ENCODE measurements at regions not wholly inside any gene's neighbourhood (a gene's known extent, or its start where the extent isn't known, plus 50 kb on each side); places are given as distances from the start of the nearest gene placed in this dataset.
"Not testable (repeated sequence)": the region's sequence is repeated elsewhere in the genome, so short reads cannot be mapped to it uniquely, and the experiment has no call there.

DNA sequence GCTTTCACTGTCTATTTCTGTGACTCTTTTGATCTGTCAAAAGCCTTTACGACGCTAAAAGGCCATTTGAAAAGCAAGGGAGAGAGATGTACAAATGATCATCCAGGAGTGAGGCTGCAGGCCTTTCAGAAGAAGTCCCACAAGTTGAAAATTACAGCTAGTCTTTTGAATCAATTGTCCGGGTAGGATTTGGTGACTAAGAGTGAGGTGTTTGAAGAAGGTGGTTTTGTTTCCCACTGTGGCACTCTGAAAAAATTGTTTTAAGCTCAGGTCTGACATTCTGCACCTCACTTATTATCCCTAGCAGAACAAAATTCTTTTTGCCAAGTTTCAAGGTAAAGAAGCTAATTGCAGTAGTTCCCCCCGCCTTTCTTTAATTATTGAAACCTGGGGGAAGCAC lies 50.8 kb upstream of the TMEM108 start:
- Histone ChIP-seq H3K36me3 (no peaks in the 10 kb centered on the region), H3K27me3 (no peaks in the 10 kb centered on the region), H3K27ac (no peak overlapping the region), H3K4me3 (no peak overlapping the region), H3K9me3 (no peaks in the 10 kb centered on the region), H3K4me1 (no peaks in the 10 kb centered on the region)
- no peak for TF ChIP-seq CTCF (IDR thresholded peaks at IDR 0.05)
- intact Hi-C loops (cut with DNase I), result no loop called here
- no peak for DNase-seq (ENCODE audit: low spot score in 2 of 2)

DNA sequence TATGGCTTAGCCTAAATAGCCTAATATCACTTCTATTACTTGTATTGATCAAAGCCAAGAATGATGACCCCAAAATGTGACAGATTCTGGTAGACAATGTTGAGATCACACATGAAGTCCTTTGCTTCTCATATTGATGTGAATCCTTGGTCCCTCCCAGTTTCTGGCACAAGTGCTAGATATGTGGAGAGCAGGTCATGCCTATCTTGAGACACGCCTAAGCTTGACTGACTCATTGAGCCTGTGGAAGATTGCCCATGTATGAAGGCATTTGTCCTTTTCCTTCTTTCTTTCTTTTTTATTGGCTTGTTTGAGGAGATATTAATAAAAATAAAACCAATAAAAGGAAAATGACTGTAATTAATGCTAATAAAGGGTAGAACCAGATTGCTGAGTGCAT lies 54.0 kb upstream of the TMEM108 start:
- Histone ChIP-seq H3K4me1 (no peaks in the 10 kb centered on the region), H3K27ac (no peak overlapping the region), H3K27me3 (no peaks in the 10 kb centered on the region), H3K36me3 (no peaks in the 10 kb centered on the region), H3K4me3 (no peak overlapping the region), H3K9me3 (no peaks in the 10 kb centered on the region)
- DNase-seq (ENCODE audit: low spot score in 2 of 2), result no peak
- intact Hi-C loops (cut with DNase I), result no loop called here
- TF ChIP-seq CTCF (IDR thresholded peaks at IDR 0.05), result no peak

DNA sequence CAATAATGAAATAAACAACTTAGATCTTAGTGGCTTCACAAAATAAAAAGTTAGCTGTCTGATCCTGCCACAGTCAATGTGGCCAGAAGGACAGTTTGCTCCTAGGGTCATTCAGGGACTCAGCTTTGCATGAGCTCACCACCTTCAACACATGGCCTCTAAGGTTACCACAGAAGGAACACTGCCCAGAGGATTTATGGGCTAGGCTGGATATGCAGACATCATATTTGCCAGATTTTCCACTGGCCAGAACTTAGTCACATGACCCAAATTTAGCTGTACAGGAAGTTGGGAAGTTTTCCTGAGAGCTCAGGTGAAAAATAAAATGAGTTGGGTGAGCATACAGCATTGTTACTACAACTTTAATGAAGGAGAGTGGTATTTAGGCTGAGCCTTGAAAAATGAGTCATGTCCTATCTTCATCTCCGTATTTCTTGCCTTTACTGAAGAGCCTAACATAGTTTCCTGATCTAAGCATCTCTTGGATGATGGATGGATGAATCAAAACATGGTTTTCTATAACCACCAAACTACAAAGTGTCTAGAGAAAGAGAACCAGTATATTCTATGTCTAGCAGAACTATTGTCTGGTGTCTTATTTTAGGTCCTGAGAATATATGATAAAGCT lies 54.9 kb upstream of the TMEM108 start:
- Histone ChIP-seq H3K4me3 (no peak overlapping the region), H3K36me3 (no peaks in the 10 kb centered on the region), H3K4me1 (no peaks in the 10 kb centered on the region), H3K9me3 (no peaks in the 10 kb centered on the region), H3K27ac (no peak overlapping the region), H3K27me3 (no peaks in the 10 kb centered on the region)
- no peak for TF ChIP-seq CTCF (IDR thresholded peaks at IDR 0.05)
- intact Hi-C loops (cut with DNase I), result no loop called here
- no peak for DNase-seq (ENCODE audit: low spot score in 2 of 2)

DNA sequence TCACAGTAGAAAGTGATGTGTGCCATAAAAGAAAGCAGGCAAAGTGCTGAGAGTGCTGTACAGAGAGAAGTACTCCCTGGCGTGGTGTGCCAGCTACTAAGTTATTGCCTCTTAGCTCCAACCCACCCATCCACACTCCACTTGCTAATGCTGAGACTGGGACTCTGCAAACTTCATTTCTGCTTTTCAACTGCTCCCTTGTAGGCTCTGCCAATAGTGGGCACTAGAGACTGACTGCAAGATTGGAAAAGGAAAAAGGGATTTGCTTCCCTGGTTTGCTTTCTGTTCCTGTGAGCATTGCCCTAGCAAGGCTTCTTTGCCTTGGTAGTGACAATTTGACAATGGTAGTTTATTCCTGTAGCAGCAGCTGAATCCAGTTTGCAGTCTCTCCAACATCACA lies 56.5 kb upstream of the TMEM108 start:
- no peak for TF ChIP-seq CTCF (IDR thresholded peaks at IDR 0.05)
- Histone ChIP-seq H3K27me3 (no peaks in the 10 kb centered on the region), H3K9me3 (no peaks in the 10 kb centered on the region), H3K4me1 (no peaks in the 10 kb centered on the region), H3K36me3 (no peaks in the 10 kb centered on the region), H3K27ac (no peak overlapping the region), H3K4me3 (no peak overlapping the region)
- no peak for DNase-seq (ENCODE audit: low spot score in 2 of 2)
- intact Hi-C loops (cut with DNase I), result no loop called here

- Histone ChIP-seq H3K27ac (no peak overlapping the region), H3K4me3 (no peak overlapping the region), H3K9me3 (no peaks in the 10 kb centered on the region), H3K36me3 (no peaks in the 10 kb centered on the region), H3K27me3 (no peaks in the 10 kb centered on the region), H3K4me1 (no peaks in the 10 kb centered on the region)
- DNase-seq (ENCODE audit: low spot score in 2 of 2), result no peak
- no peak for TF ChIP-seq CTCF (IDR thresholded peaks at IDR 0.05)
- intact Hi-C loops (cut with DNase I), result no loop called here
These were observed 58.1 kb upstream of the TMEM108 start for GRCh38 chr3:132980102-132980501.

- intact Hi-C loops (cut with DNase I), result no loop called here
- H3K36me3 ChIP-seq, result no peaks in the 10 kb centered on the region
- H3K27me3 ChIP-seq, result no peaks in the 10 kb centered on the region
- no peak overlapping the region for H3K27ac ChIP-seq
- no peaks in the 10 kb centered on the region for H3K9me3 ChIP-seq
- no peak overlapping the region for H3K4me3 ChIP-seq
- H3K4me1 ChIP-seq, result no peaks in the 10 kb centered on the region
- no peak for DNase-seq (ENCODE audit: low spot score in 2 of 2)
- TF ChIP-seq CTCF (IDR thresholded peaks at IDR 0.05), result no peak
These were observed 58.6 kb upstream of the TMEM108 start for GRCh38 chr3:132979606-132980005.

DNA sequence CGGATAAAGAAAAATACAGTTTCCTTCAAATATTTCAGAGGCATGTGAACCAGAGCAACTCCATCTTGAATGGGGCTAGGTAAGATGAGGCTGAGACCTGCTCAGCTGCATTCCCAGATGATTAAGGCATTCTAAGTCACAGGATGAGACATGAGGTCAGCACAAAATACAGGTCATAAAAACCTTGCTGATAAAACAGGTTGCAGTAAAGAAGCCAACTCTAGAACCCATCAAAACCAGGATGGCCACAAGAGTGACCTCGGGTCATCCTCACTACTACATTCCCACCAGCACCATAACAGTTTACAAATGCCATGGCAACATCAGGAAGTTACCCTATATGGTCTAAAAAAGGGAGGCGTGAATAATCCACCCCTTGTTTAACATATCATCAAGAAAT lies 59.2 kb upstream of the TMEM108 start:
- H3K4me1 ChIP-seq; H3K27ac ChIP-seq; intact Hi-C loops (cut with DNase I); H3K36me3 ChIP-seq; H3K9me3 ChIP-seq; DNase-seq (ENCODE audit: low spot score in 2 of 2); H3K4me3 ChIP-seq; H3K27me3 ChIP-seq: not testable (repeated sequence)
